HG02884 (cell line): ENCODE measurements at regions not wholly inside any gene's neighbourhood (a gene's known extent, or its start where the extent isn't known, plus 50 kb on each side); places are given as distances from the start of the nearest gene placed in this dataset.

Source experiments
- ATAC-seq: cut with Tn5 transposase; IDR thresholded peaks from one replicate; pipeline ENCODE4 v1.9.1; 2021; ENCODE audit warnings: mild to moderate bottlenecking, moderate library complexity; ENCODE audit not compliant: unreplicated experiment

DNA sequence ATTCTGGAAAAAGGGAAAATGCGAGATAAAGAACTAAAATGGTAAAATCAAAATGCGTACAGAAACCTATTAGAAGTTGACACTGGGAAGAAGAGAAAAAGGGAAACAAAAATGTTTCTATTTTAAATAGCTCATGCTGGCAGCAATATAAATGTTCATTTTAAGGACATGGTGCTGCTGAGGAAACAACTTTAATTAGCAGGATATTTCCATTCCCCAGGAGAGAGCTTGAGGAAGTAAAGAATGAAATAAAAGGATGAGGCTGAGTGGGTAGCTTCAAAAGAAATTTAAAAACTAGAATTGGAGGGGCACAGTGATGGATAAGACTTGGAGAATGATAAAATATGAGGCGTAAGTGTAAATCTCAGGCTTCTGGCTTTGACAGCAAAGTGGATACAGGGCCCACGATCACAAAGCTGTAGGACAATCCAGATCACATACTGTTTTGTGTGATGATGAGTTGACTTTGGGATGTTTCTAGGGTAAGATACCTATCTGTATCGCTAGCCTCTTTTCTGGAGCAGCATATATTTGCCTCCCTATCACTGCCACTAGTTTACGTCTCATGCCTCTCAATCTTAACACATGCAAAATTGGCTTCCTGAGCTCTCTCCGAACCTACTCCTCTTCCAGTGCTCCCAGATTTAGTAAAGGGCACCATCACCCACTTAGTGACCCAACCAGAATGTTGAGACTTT is 571.3 kb upstream of the MIR17HG start:
- no peak for ATAC-seq

DNA sequence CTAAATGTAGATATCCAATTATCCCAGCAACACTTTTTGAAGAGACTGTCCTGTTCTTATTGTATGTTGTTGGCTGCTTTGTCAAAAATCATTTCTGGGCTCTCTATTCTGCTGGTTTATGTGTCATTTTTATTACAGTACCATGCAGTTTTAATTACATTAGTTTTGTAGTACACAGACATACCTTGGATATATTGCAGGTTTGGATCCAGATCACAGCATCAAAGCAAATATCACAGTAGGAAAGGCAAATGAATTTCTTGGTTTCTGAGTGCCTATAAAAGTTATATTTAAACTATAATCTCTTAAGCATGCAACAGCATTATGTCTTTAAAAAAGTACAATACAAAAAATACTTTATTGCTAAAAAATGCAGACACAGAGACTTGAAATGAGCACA is 564.2 kb upstream of the MIR17HG start:
- no peak for ATAC-seq

DNA sequence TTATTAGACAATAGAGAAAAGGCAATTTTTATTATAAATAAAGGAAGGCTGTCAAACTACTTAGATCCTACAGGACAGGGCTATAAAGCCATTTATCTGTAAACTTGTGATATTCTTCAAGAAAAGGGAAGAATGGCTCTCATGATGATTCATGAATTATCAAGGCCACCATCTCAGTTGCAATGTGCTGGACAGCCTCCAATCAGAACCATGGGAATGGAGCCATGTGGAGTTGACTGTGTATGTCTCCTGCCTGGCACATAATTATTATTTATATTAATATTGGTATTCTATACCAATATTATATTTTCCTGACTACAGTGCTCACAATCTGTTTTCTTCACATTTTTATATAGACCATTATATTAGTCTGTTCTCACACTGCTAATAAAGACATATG is 560.5 kb upstream of the MIR17HG start:
- ATAC-seq, result no peak

DNA sequence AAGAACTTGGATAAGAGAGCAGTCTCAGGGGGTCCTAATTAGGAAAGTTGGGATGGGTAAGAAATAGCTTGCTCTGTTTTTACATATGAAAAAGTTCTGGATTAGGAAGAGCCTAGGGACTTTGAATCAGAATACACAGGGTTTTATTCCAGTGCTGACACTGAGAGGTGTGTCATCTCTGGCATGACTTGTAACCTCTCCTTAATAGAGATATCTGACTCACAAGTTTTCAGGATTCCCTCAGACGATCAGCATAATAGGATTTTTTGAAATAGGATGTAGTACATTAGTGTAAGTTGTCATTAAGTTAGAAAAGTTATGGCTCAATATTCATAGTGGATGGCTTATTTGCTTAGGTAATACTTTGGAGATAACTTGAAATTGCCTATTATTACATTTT is 555.2 kb upstream of the MIR17HG start:
- no peak for ATAC-seq

DNA sequence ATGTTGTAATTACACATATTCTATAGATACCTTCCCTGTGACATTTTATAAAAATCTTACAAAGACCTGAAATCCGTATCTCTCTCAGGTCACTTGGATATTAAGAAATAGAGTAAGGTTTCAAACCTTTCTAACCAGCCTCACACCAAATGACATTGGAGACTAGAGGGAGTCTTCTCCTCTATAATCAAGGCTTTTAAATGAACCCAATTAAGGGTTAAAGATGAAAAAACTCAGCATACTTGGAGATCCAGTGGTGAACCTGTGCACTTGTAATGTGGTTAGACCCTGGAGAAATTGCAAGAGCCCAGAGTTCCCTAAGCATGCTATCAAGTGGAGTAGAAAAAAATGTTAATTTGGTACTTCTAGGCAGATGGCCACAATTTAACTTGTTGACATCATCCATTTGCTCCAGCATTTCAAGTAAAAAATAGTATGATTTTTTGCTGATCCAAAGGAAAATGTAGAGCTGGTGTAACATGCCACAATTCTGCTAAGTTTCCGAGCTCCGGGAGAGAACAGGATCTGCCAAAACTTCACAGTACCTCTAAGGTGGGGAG is 554.1 kb upstream of the MIR17HG start:
- no peak for ATAC-seq

DNA sequence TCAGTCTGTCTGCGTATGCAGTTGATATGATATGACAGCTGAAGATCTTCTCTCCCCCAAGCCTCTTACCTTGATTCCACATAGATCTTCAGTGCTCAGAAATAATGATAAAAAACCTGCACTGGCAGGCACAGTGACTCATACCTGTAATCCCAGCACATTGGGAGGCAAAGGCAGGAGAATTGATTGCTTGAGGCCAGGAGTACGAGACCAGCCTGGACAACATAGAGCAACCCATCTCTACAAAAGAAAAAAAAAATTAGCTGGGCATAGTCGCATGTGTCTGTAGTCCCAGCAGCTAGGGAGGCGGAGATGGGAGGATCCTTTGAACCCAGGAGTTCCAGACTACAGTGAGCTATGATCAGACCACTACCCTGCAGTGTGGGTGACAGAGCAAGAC is 551.0 kb upstream of the MIR17HG start:
- ATAC-seq, result no peak

DNA sequence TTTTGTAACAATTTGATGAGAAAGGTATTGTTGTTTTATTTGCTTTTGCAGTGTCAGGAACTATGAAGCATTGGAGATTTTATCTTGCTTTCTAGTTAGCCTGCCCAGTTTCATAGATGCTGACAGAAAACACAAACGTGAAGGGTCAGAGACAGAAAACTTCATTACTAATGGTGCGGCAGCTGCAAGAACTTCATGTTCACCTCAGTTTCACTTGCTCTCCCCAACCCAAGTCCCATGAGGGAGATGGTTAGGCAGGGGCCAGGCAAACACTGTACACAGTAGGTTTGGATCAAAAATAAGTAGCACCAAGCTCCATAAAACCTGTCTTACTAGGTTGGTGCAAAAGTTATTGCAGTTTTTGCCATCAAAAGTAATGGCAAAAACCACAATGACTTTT is 550.2 kb upstream of the MIR17HG start:
- ATAC-seq, result no peak

DNA sequence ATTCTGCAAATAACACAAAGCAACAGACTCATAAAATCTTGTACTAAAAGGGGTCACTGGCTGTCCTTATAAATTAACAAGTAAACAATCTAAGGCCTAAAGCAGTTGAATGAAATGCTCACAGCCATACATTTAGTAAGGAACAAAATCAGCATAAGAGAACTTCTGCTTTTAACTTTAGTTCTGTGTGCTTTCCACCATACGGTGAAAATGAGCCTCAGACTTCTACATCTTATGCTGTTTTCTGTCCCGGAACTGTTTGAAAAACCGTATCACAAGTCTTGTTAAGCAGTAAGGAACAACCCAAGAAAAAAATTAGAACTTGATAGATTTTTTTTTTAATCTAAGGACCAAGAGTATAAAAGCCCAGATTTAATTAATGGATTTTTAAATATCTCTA is 549.1 kb upstream of the MIR17HG start:
- ATAC-seq, result no peak

DNA sequence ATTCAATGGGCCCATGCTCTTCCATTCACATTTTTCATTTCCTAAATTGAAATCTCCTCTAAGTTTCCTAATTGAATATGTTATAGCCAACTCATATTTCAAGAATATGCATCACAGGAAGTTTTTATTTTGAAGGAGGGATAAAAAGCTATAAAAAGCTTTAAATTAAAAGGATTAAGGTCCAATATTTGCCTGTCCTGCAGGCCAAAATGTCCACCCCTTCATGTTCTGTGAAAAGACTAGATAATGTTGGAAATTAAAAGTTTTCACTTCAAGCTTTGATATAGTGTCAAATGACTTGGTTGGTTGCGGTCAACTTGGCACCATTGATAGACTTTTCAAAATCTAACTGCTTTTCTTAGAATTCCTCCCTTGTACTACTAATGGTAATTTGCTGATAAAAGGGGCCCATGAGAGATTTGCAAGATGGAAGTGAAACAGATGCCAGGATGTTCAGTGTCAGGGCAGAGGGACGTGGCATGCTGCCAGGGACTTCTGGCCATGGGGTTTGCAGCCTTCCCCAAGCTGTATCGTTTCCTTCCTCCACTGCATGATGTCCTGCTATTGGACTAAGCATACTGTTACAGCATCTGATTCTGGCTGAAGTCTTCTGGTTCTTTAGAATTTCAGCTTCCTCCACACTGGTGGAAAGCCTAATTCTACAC is 547.3 kb upstream of the MIR17HG start:
- no peak for ATAC-seq

DNA sequence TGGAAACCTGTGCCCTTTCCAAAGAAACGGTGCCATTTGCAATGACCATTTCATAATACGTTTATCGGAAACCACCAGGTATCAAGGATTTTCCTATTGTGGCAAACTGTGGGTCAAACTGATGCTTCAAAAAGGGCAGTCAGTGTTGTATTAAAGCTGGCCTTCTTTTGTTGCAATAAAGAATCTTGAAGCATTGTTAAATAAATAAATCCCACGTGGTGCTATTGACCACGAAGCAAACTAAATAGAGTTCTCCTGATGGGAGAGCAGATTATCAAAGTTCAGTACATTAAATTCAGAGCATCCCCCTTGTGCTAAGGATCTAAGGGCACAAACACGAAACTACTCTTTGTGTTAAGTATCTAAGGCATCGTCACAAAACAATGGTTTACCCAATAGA is 545.9 kb upstream of the MIR17HG start:
- no peak for ATAC-seq

DNA sequence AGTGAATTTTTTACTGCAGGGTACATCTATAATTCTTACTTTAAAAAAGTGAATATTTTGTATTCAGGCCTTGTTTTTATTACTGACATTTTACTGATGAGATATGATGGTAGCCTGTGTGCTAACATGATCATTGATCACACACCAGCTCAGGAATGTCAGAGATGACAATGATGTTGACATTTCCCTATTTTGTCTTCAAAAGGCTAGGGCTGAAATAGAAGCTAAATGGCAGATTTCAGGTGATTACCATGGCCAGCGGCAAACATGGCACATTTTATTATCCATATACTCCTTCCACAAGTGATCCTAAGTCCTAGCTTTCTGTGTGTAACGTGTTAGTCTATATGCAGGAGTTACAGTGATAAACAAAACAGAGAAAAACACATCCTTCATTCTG is 544.3 kb upstream of the MIR17HG start:
- ATAC-seq, result no peak

DNA sequence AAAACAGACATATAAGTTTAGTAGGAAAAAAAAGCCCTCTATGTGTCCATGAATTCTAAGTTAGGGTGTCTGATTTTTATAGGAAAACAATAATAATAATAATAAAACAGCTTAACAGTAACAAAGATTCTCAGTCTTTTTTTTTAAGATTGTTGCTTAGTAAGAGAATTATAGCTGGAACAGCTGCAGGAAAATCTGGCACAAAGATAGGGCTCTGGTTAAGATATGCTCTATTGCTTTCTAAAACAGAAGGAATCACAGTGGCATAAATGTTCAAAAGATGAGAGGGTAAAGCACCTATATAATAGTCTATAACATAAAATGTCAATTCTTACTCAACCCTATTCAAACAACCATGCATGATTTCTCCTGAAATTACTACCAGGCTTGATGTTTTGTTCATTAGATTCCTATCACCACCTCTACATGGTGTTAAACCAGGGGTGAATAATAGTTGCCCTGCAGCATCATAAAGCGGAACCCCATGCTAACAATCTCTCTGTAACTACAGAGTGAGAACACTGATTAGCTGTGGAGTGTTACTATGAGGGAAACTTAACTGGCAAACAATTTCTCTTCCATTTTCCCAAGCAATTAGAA is 541.4 kb upstream of the MIR17HG start:
- no peak for ATAC-seq

DNA sequence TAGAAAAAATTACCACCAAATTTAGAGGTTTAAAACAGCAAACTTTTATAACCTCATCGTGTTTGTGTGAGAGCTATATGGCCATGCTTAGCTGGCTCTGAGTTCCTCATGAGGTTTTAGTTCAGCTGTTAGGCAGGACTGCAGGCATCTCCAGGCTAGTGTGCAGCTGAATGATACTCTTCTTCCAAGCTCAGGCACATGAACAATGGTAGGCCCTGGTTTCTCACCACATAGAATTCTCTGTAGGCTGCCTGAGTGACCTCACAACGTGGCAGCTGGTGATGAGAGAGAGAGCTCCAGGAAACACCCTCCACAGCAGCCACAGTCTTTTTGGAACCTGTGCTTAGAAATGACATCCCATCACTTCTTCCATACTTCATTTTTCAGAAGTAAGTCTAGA is 540.6 kb upstream of the MIR17HG start:
- ATAC-seq, result no peak

DNA sequence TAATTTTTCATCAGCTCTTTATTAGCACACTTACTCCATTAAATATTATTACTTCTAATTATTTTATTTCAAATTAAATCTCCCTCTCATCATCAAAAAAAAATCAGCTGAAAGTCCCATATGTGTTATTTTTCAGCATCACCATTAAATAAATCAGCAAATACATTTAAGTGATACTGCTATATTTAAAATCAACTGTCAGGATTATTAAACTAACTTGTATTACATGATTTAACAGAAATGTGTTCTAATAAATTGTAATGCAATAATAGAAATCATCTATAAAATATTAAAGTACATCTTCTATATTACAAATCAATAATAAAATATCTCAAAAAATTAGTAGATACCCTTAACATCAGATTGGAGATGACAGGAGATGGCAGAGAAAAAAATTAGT is 538.6 kb upstream of the MIR17HG start:
- no peak for ATAC-seq

DNA sequence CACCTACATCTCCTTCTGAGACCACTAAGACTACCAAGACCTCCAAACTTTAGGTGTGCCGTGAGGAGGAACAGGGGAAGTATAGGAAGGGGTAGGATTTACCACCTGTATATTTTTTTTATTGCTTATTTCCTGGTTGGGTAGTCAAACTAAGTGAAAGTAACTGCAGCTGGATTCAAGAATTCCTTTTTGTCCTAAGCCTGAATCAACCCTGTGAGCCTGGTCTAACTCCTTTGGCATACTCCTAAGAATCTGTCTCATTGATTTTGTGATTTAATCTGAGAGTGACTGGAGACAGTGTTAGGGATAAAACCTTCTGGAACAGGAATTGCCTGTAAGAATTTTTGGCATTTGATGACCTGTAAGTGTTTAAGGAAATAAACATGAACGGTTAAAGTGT is 523.5 kb upstream of the MIR17HG start:
- no peak for ATAC-seq

DNA sequence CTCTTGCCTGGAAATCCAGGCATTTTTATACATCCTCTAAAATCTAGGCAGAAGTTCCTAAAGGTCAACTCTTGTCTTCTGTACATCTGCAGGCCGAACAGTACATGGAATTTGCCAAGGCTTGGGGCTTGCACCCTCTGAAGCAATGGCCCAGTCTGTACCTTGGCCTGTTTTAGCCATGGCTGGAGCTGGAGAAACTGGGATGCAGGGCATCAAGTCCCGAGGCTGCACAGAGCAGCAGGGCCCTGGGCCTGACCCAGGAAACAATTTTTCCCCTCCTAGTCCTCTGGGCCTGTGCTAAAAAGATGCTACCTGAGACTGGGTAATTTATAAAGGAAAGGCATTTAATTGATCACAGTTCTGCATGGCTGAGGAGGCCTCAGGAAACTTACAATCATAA is 520.8 kb upstream of the MIR17HG start:
- ATAC-seq, result no peak

DNA sequence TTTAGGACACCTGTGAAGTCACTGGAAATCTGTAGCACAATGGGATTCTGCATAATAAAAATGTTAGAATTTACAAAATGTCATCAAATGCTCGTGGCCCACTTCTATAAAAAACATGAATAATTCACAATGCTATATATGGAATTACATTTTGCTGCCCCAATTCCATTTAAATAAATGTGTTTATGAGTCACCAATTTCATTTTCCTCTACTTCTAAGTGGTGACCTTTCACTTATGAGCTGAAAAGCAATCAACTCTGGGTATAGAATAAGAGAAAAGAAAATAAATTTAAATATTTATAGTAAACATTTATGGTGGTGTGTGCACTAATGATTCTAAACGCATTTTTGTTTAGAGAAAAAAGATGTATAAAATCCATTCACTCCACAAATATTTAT is 516.7 kb upstream of the MIR17HG start:
- no peak for ATAC-seq

DNA sequence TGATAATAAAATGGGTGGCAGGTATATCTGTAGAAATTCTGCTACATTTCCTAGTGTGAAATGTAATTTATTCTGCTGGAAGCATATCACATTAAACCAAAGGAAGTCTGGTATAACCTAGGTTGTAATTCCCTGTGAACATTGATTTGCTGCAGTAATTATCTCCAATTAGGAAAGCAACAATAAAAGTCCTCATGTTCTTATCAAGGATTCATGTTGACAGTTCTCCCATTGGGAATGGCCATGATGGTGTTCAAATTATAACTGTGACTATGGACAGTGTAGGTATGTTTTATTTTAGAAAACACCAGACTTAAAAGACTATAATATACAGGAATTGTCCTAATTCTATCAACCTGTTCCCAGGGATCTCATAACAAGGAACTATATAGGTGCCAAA is 513.5 kb upstream of the MIR17HG start:
- ATAC-seq, result no peak

DNA sequence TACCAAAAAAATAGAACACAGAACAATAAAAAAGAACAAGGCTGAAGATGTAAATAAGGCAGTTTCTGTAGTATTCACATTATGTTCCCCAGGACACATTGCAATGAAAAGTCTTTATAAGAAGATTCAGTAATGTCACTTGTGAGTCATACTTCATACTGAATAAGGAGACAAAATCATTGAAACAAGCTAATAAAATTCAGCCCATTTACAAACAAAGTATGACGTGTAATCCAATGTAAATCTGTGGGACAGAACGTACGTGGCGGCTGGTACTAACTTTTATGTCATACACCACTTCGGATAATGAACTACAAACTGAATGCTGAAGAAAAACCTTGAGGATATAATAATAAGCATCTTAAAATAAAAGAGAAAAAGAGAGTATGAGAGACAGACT is 512.8 kb upstream of the MIR17HG start:
- no peak for ATAC-seq

DNA sequence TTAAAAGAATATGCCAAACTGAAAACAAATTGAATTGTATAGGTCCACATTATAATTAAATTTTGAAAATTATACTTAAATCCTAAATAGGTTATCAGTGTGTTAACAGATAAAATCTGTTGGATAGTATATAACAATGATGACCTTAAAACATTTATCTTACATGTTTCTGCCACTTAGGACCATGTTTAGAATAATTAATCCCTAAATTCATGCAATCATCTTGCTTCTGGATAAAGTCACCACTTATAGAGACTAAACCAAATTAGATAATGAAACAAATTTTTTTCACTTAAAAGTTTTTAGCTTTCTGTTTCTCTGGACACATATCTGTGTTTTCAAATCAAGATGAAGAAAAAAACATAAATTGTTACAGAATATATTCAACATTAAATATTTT is 511.7 kb upstream of the MIR17HG start:
- ATAC-seq, result no peak

DNA sequence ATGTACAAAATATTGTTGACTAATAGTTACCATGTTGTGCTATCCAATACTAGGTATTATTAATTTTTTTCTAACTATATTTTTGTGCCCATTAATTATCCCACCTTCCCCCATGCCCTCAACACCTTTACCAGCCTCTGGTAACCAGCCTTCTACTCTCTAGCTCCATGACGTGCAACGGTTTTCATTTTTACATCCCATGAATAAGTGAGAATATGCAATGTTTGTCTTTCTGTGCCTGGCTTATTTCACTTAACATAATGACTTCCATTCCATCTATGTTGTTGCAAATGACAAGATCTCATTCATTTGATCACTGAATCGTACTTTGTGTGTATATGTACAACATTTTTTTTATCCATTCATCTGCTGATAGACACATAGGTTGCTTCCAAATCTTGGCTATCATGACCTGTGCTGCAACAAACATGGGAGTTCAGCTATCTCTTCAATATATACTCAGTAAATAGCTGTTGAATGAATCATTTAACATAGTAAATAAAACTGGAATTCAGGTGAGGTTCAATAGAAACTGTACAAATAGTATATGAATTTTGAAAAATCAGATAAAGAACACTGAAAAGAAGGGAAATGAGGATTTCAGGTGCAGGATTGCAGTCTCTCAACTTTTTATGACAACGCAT is 509.0 kb upstream of the MIR17HG start:
- ATAC-seq, result no peak

DNA sequence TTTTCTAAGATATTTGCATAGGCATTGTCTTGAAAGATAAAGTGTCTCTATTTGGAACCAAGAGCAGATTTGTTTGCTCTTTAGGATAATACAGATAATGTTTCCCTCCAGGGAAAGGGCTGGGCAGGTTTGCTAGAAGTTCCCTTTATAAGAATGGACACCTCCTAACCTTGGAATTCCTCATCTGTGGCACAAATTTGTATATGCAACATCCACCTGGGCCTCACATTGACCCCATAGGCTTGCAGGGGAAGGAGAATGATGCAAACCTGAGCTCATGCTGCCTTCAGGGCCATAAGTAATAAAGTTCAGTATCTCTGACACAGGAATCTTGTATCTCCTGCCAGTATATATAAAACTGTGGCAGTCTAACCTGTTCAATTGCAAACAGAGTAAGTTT is 508.4 kb upstream of the MIR17HG start:
- no peak for ATAC-seq
